COLO668 (cell line): ENCODE measurements at regions not wholly inside any gene's neighbourhood (a gene's known extent, or its start where the extent isn't known, plus 50 kb on each side); places are given as distances from the start of the nearest gene placed in this dataset.
A peak's percentile ranks its signal among the peaks of the same experiment; 100 is the strongest.

Experiments used
- DNase-seq: peaks from one replicate; lab custom pipeline; 2025; ENCODE audit not compliant: unreplicated experiment; lab: John Stamatoyannopoulos, UW

DNA sequence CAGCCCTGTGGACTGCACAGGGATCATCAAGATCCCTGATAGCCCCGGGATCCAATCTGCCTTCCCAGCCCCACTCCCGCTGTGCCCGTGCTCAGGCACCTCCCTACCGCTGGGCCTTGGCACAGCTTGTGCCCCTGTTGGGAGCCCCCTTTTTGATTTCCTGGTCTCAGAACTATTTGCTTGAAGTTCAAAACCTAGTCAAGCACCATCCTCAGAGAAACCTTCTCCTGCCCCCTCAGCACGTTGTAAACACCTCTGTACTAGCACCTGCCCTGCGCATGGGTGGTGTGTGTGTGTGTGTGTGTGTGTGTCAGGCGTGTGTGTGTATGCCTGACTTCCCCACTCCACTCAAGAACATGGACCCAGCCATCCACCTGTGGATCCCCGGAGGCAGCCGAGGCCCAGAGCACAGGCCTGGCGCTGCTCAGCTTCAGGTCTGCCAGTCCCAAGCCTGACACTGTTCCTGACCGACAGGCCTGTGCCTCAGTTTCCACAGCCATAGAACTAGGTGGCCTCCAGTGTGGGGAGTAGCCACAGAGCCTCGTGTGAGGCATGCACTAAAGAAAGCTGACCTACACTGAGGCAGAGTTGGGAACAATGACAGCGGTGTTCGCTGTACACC lies 65.5 kb downstream of the ADRA2C start:
- no peak for DNase-seq

GRCh38 chr4:3832536-3833220 lies 66.5 kb downstream of the ADRA2C start:
- no peak for DNase-seq

- DNase-seq, result no peak
These were observed 67.3 kb downstream of the ADRA2C start for GRCh38 chr4:3833326-3833989.

GRCh38 chr4:3834186-3834662 lies 68.0 kb downstream of the ADRA2C start:
- no peak for DNase-seq

DNA sequence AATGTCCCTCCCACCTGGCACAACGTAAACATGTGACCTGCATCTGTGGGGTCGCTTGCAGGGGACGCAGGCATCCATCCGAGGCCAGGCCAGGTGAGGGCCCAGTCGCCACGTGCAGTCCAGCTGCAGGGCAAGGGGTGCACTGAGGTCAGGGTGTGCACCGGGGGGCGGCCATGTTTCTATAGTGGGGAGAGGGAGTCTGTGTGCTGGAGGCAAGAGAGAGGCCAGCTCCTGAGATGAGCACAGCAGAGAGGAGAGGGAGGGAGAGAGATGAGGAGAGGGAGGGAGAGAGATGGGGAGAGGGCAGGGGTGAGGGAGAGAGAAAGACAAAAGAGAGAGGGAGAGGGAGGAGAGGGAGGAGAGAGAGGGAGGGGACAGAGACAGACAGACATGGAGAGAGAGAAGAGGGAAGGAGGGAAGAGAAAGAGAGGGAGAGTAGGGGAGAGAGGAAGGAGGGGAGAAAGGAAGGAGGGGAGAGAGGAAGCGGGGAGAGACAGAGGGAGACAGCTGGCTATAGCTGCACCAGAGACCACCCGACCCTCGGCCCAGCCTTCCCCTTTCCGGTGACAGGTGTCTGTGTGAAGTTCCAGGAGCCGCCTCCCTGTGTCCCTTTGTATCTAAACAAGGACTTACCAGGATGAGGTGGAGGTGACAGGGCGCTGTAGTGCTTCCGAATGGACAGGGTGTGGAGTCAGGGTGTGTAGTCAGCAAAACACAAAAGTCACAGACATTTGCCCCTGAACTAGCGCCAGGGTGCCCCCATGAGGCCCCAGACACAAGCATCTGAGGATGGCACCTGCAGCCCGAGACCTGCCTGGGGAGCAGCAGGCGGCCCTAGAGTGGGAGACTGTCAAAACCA lies 68.7 kb downstream of the ADRA2C start:
- peak; percentile 19 for DNase-seq

DNA sequence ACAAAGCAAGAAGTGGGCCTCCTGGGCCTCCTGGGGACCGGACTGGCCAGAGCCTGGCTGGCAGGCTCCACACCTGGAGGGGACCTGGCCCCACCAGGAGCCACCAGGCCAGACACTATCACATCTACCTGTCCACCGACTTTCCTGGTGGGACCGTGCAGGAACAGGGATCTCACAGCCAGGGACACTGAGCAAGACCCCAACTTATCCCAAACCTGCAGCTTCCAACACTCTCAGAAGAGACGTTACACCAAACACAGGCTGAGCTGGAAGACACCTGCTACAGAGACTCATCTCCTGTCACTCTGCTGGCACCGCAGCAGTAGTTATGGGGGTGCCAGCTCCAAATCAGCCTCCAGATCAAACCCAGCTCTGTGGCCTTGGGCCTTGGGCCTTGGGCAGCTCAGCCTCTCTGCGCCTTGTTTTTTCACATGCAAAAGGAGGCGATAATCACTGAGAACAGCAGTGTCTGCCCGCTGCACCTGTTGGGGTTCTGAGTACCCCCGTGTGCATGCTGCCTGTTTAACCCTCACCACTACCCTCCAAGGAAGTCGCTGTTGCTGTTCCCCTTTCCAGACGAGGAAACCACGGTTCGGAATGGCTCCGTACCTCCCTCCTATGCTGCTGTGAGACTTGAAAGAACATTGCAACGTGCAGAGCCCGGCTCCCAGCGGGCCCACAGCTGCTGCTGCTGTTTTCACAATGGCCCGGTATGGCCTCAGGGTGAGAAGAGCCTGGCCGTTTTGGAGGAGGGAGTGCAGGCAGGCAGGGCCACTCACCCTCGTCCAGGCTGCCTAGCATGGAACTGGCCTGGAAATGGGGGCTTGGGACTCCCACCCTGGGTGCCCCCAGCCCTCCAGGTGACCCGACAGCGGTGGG lies 69.6 kb downstream of the ADRA2C start:
- peak; percentile 6 for DNase-seq

DNA sequence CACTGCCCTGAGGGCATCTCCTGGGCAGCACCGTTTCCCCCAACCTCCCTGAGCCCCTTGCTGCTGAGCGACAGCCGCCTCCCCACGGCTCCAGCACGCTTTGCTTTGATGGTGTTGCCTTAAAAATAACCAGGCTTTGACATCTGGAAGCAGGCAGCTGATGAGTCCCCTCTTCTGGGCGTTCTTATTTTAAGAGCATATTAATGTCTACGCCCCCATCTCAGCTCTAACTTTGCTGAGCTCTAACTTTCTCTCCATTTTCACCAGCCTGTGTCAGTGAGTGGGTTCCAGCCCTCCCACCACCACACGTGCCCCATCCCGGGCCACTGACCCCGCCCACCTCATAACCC lies 70.2 kb downstream of the ADRA2C start:
- DNase-seq, result no peak

DNA sequence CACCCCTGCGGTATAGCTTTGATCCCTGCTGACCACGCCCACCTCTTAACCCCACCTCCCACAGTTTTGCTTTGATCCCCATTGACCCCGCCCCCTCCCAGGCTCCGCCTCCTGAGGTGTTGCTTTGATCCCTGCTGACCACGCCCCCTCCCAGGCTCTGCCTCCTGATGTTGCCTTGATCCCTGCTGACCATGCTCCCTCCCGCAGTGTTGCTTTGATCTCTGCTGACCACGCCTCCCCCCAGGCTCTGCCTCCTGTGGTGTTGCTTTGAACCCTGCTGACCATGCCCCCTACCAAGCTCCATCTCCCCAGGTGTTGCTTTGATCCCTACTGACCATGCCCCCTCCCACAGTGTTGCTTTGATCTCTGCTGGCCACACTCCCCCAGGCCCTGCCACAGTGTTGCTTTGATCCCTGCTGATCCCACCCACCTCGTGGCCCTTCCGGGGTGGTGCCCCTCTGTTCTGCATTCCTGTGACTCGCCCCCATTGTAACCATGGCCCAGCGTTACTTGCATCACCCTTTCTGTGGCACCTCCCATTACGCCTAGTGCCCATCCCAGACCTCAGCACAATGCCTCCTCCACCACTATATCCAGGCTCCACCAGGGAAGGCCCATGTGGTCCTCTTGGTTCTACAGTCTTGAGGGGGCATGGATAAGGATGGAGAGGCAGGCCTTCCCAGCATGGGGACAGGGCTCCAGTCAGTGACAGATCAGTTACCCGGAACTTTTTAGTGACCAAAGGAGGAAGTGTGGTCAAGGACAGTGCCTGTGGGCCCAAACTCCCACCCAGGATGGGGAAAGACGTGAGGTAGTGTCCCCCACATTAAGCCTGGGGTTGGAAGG lies 70.8 kb downstream of the ADRA2C start:
- DNase-seq, result peak; percentile 15

- no peak for DNase-seq
These were observed 72.5 kb downstream of the ADRA2C start for GRCh38 chr4:3838437-3839380.

DNA sequence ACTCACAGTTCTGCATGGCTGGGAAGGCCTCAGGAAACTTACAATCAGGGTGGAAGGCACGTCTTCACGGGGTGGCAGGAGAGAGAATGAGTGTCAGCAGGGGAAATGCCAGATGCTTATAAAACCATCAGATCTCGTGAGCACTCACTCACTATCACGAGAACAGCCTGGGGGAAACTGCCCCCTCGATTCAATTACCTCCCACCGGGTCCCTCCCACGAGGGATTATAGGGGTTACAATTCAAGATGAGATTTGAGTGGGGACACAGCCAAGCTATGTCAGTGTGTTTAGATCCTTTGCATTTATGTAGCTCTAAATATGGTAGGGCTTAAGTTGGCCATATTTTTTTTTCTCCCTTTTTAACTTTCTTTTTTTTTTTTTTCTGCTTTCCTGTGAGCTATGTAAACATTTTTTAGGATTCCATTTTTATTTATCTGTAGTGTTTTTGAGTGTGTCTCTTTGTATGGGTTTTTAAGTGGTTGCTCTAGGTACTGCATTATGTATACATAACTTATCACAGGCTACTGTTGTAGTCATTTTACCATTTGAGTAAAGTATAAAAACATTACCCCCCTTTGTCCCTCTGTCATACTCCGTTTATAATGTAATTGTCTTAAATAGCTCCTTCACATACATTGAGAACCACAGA lies 79.0 kb downstream of the ADRA2C start:
- no peak for DNase-seq

GRCh38 chr4:3845744-3846429 lies 79.7 kb downstream of the ADRA2C start:
- no peak for DNase-seq

- no peak for DNase-seq
These were observed 81.2 kb downstream of the ADRA2C start for GRCh38 chr4:3847211-3847940.

DNA sequence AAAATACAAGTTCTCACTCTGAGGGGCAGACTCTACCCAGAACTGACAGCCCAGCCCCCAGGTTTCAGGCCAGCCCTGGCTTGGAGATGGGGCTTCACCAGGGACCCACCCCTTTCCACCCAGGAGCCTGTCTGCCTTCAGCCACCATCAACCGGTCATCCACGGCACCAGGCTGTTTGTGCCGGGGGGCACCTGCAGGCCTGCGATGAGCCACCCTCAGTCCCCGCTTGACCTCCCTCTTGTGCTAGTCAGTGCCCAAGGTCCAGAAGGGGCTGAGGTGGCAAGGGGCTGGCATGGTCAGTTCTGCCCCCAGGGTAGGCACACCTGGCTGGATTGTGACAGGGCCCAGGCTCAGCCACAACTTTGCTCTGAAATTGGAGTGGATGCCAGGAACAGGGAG lies 82.1 kb downstream of the ADRA2C start:
- DNase-seq, result no peak

DNA sequence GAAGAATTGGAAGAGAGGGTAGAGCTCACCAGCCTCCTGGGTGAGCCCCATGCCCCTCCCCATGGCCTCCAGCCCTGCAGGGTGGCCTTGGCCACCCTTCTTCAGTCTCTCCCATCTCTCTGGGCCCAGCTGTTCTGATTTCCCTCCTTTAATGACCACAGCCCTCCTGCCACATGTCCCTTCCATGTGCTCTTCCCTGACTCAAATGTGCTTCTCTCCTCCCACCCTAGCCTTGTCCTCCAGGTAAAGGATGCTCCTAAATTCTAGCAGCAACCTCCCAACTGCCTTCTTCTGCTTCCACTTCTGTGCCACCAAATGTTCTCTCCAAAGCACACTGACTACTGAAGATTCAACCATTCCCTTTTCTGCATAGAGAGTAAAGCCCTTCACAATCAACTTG lies 83.0 kb downstream of the ADRA2C start:
- no peak for DNase-seq

DNA sequence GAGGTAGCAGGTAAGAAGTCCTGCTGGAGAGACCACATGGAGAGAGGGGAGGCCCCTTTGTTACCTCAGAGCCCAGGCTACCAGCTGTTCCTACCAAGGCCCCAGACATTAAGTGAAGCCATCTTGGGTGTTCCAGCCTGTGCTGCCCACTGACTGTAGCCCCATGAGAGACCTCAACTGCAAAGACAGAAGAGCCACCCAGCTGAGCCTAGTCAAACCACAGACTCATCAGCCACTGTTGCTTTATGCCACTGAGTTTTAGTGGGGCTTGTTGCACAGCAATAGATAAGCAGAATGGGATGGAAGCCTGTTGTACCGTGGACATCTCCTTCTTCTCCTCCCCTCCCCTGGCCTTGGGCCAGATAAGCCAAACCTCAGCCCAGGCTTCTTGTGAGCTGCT lies 83.9 kb downstream of the ADRA2C start:
- no peak for DNase-seq

GRCh38 chr4:3851211-3851610 lies 85.0 kb downstream of the ADRA2C start:
- DNase-seq, result peak; percentile 5

- DNase-seq, result no peak
These were observed 85.7 kb downstream of the ADRA2C start for GRCh38 chr4:3851881-3852280.
